Psoas muscle (tissue), 7 donors: ENCODE measurements at regions not wholly inside any gene's neighbourhood (a gene's known extent, or its start where the extent isn't known, plus 50 kb on each side); places are given as distances from the start of the nearest gene placed in this dataset.

Experiments
- ATAC-seq, 4 donors: fragments of 200-7000 bp; cut with Tn5 transposase; one replicate each; pipeline ENCODE4 v1.9.1; 2020; ENCODE audit warnings: moderate library complexity in 3 of 4, mild to moderate bottlenecking in 2 of 4
- DNase-seq, 2 donors: peaks; one replicate each; pipeline ENCODE4 v3.0.0-alpha.2; 2020
- H3K27ac ChIP-seq: fragments of 200-600 bp; one replicate; pipeline ENCODE4 v1.8.0; 2022
- H3K27me3 ChIP-seq, 3 donors: fragments of 200-600 bp in 1 of 3; one replicate each; pipeline versions ENCODE4 v1.6.1 to v1.8.0; 2013 to 2022; ENCODE audit warnings: low read length in 2 of 3, mild to moderate bottlenecking in 2 of 3, moderate library complexity in 1 of 3; ENCODE audit not compliant: insufficient read depth in 3 of 3
- H3K36me3 ChIP-seq, 2 donors: fragments of 200-600 bp in 1 of 2; one replicate each; pipeline versions ENCODE4 v1.6.1 to v1.8.0; 2013 to 2022; ENCODE audit warnings: low read depth in 1 of 2, mild to moderate bottlenecking in 1 of 2, moderate library complexity in 1 of 2; ENCODE audit not compliant: insufficient read depth in 1 of 2
- H3K4me1 ChIP-seq: fragments of 200-600 bp; one replicate; pipeline ENCODE4 v1.8.0; 2022
- H3K4me3 ChIP-seq: fragments of 200-600 bp; one replicate; pipeline ENCODE4 v1.8.0; 2022; ENCODE audit warnings: mild to moderate bottlenecking
- H3K9me3 ChIP-seq: fragments of 200-600 bp; one replicate; pipeline ENCODE4 v1.8.0; 2022
- WGBS, 3 donors: extraction: QIAGEN DNeasy Blood & Tissue Kit; methylation state at CpG; one replicate each; pipeline versions ENCODE4 v1.1.6 to v1.1.7; 2013; 5-methylcytosine and 5-hydroxymethylcytosine counted together
- intact Hi-C, 2 donors: fragments of 100-400 bp; cut with DNase I; formaldehyde crosslinking; loops; one replicate each; pipeline versions ENCODE4 v1.11.0 to v1.14.2; 2022
- TF ChIP-seq, protein P1 (sequence below): fragments of 200-600 bp; IDR thresholded peaks from one replicate; pipeline ENCODE4 v1.8.0; 2022; ENCODE audit warnings: antibody characterized with exemption
- donor health status: healthy with polysubstance abuse.
- donor health status: DM: no; HTN: no; CAD: no; lungs with moderate emphysema.
- donor health status: Bipolar disorder and iron deficiency.
- donor health status: healthy.
- donor health status: DM: yes; HTN: yes; CAD: no.
- donor health status: DM: no; HTN: no; CAD: no.
- donor health status: DM: yes; HTN: yes; CAD: no.

GRCh38 chr10:36117231-36117630 is 475.1 kb upstream of the FZD8 start:
- no peaks in the 10 kb centered on the region for H3K27me3 ChIP-seq
- ATAC-seq (no peak), DNase-seq (no peak)
- TF ChIP-seq, protein P1, sequence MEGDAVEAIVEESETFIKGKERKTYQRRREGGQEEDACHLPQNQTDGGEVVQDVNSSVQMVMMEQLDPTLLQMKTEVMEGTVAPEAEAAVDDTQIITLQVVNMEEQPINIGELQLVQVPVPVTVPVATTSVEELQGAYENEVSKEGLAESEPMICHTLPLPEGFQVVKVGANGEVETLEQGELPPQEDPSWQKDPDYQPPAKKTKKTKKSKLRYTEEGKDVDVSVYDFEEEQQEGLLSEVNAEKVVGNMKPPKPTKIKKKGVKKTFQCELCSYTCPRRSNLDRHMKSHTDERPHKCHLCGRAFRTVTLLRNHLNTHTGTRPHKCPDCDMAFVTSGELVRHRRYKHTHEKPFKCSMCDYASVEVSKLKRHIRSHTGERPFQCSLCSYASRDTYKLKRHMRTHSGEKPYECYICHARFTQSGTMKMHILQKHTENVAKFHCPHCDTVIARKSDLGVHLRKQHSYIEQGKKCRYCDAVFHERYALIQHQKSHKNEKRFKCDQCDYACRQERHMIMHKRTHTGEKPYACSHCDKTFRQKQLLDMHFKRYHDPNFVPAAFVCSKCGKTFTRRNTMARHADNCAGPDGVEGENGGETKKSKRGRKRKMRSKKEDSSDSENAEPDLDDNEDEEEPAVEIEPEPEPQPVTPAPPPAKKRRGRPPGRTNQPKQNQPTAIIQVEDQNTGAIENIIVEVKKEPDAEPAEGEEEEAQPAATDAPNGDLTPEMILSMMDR, result no peak
- no peak overlapping the region for H3K4me3 ChIP-seq
- no peak overlapping the region for H3K27ac ChIP-seq
- H3K4me1 ChIP-seq, result no peaks in the 10 kb centered on the region
- no peaks in the 10 kb centered on the region for H3K36me3 ChIP-seq
- WGBS, 3 donors, result 77 to 87% (median 86%) methylated on average over 5 of the region's 5 CpGs
- H3K9me3 ChIP-seq, result no peaks in the 10 kb centered on the region
- intact Hi-C loops, result no loop called here

- intact Hi-C loops, result no loop called here
- DNase-seq, result no peak
- no peaks in the 10 kb centered on the region for H3K36me3 ChIP-seq
- 46 to 74% (median 64%) methylated on average over 6 of the region's 6 CpGs for WGBS, 3 donors
- TF ChIP-seq, protein P1, result no peak
- H3K27me3 ChIP-seq, result no peaks in the 10 kb centered on the region
- H3K9me3 ChIP-seq, result no peaks in the 10 kb centered on the region
- no peak for ATAC-seq
- no peak overlapping the region for H3K27ac ChIP-seq
- no peak overlapping the region for H3K4me3 ChIP-seq
- H3K4me1 ChIP-seq, result no peaks in the 10 kb centered on the region
Measured at GRCh38 chr10:36116731-36117130, 474.6 kb upstream of the FZD8 start.

DNA sequence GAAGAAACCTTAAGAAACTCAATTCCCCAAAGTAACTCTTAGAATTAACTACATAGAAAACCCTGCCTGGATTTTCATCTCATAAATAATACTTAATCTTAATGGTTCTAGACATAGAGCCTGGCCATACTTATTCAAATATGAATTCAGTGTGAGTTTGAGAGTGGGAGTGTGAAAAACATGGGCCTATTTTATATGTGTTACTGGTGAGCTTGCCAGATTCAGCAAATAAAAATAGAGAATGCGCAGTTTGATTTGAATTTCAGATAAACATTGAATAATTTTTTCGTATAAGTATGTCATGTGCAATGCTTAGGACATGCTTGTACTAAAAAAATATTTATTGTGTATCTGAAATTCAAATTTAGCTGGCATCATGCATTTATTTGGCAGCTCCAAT is 473.9 kb upstream of the FZD8 start:
- DNase-seq (no peak), ATAC-seq (no peak)
- H3K27me3 ChIP-seq, result no peaks in the 10 kb centered on the region
- no peak overlapping the region for H3K4me3 ChIP-seq
- no peak overlapping the region for H3K27ac ChIP-seq
- intact Hi-C loops, result no loop called here
- H3K36me3 ChIP-seq, result no peaks in the 10 kb centered on the region
- no peaks in the 10 kb centered on the region for H3K4me1 ChIP-seq
- no peaks in the 10 kb centered on the region for H3K9me3 ChIP-seq
- 74 to 100% (median 96%) methylated on average over 2 of the region's 2 CpGs for WGBS, 3 donors
- TF ChIP-seq, protein P1, result no peak

DNA sequence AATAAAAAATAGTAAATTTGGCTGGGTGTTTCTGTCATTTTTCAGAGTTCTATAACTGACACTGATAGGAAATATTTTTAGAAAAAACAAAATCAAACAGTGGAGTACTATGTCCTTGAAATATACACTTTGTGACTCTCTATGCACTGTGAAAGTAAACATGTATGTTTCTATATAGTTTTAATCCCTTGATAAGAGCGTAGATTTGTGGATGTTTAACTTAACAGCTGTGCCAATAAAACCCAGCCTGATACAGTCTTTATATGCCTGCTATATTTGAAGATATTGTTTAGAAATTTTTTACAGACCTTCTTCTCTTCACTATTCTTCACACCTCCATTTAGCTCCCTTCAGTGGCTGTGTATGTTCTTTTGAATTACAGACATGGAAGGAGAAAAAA is 473.3 kb upstream of the FZD8 start:
- 96 to 98% (median 97%) methylated on average over 1 of the region's 1 CpG for WGBS, 3 donors
- ATAC-seq (no peak), DNase-seq (no peak)
- Histone ChIP-seq H3K9me3 (no peaks in the 10 kb centered on the region), H3K27ac (no peak overlapping the region), H3K36me3 (no peaks in the 10 kb centered on the region), H3K27me3 (no peaks in the 10 kb centered on the region), H3K4me3 (no peak overlapping the region), H3K4me1 (no peaks in the 10 kb centered on the region)
- TF ChIP-seq, protein P1, result no peak
- intact Hi-C loops, result no loop called here

GRCh38 chr10:36114913-36115312 is 472.8 kb upstream of the FZD8 start:
- Histone ChIP-seq H3K4me3 (no peak overlapping the region), H3K4me1 (no peaks in the 10 kb centered on the region), H3K9me3 (no peaks in the 10 kb centered on the region), H3K36me3 (no peaks in the 10 kb centered on the region), H3K27me3 (no peaks in the 10 kb centered on the region), H3K27ac (no peak overlapping the region)
- TF ChIP-seq, protein P1, result no peak
- DNase-seq (no peak), ATAC-seq (no peak)
- intact Hi-C loops, result no loop called here
- 90 to 95% (median 94%) methylated on average over 1 of the region's 1 CpG for WGBS, 3 donors
